HG02642 (cell line): ENCODE measurements at regions not wholly inside any gene's neighbourhood (a gene's known extent, or its start where the extent isn't known, plus 50 kb on each side); places are given as distances from the start of the nearest gene placed in this dataset.

Experiments
- ATAC-seq: cut with Tn5 transposase; IDR thresholded peaks from one replicate; pipeline ENCODE4 v1.9.1; 2021; ENCODE audit warnings: mild to moderate bottlenecking; ENCODE audit not compliant: unreplicated experiment, poor library complexity

GRCh38 chr9:14522627-14523379 is 170.4 kb downstream of the ZDHHC21 start:
- no peak for ATAC-seq

GRCh38 chr9:14520341-14520740 is 172.9 kb downstream of the ZDHHC21 start:
- no peak for ATAC-seq

GRCh38 chr9:14517154-14517906 is 175.9 kb downstream of the ZDHHC21 start:
- no peak for ATAC-seq

- no peak for ATAC-seq
These were observed 176.6 kb downstream of the ZDHHC21 start for GRCh38 chr9:14516656-14517055.

- ATAC-seq: no peak
These were observed 177.5 kb downstream of the ZDHHC21 start for GRCh38 chr9:14515571-14516198.

- ATAC-seq: no peak
These were observed 178.2 kb downstream of the ZDHHC21 start for GRCh38 chr9:14515049-14515448.

GRCh38 chr9:14512942-14513341 is 180.3 kb downstream of the ZDHHC21 start:
- no peak for ATAC-seq

GRCh38 chr9:14511452-14511851 is 181.8 kb downstream of the ZDHHC21 start:
- peak; percentile 74 for ATAC-seq

- ATAC-seq: no peak
These were observed 184.3 kb downstream of the ZDHHC21 start for GRCh38 chr9:14508884-14509283.

GRCh38 chr9:14501366-14501765 is 187.4 kb upstream of the NFIB start:
- no peak for ATAC-seq

- ATAC-seq: no peak
These were observed 186.8 kb upstream of the NFIB start for GRCh38 chr9:14500705-14501104.

- ATAC-seq: no peak
These were observed 186.0 kb upstream of the NFIB start for GRCh38 chr9:14499976-14500375.

- ATAC-seq: no peak
These were observed 184.9 kb upstream of the NFIB start for GRCh38 chr9:14498824-14499223.

- ATAC-seq: no peak
These were observed 183.5 kb upstream of the NFIB start for GRCh38 chr9:14497476-14497875.

- ATAC-seq: no peak
These were observed 174.7 kb upstream of the NFIB start for GRCh38 chr9:14488421-14489190.

GRCh38 chr9:14487547-14488185 is 173.7 kb upstream of the NFIB start:
- ATAC-seq: no peak

- ATAC-seq: no peak
These were observed 171.4 kb upstream of the NFIB start for GRCh38 chr9:14485366-14485765.

- ATAC-seq: no peak
These were observed 168.9 kb upstream of the NFIB start for GRCh38 chr9:14482856-14483255.

- ATAC-seq: no peak
These were observed 166.6 kb upstream of the NFIB start for GRCh38 chr9:14480526-14480925.

GRCh38 chr9:14479163-14479560 is 165.2 kb upstream of the NFIB start:
- no peak for ATAC-seq
